Vagina (tissue), 2 donors: ENCODE measurements at regions not wholly inside any gene's neighbourhood (a gene's known extent, or its start where the extent isn't known, plus 50 kb on each side); places are given as distances from the start of the nearest gene placed in this dataset.

ENCODE experiments used
- DNase-seq, 2 donors: peaks; one replicate each; pipeline ENCODE4 v3.0.0-alpha.2; 2017; ENCODE audit errors: extremely low spot score in 2 of 2
- H3K27ac ChIP-seq: fragments of 200-600 bp; sonication (generic); one replicate; pipeline ENCODE4 v1.5.1; 2019
- H3K27me3 ChIP-seq: fragments of 200-600 bp; sonication (generic); one replicate; pipeline ENCODE4 v1.5.1; 2019
- H3K36me3 ChIP-seq, 2 donors: fragments of 200-600 bp; sonication (generic); one replicate each; pipeline ENCODE4 v1.5.1; 2017 to 2019
- H3K4me1 ChIP-seq: fragments of 200-600 bp; sonication (generic); one replicate; pipeline ENCODE4 v1.5.1; 2019
- H3K4me3 ChIP-seq, 2 donors: fragments of 200-600 bp; sonication (generic); 1 replicate in 1 of 2; 2 replicates in 1 of 2; pipeline ENCODE4 v1.5.1; 2016 to 2019
- H3K9me3 ChIP-seq: fragments of 200-600 bp; sonication (generic); one replicate; pipeline ENCODE4 v1.5.1; 2019
- CTCF ChIP-seq, 3 experiments: fragments of 450-650 bp in 2 of 3; fragments of 200-600 bp in 1 of 3; sonication (generic) in 1 of 3; IDR thresholded peaks; one replicate each; pipeline ENCODE4 v1.5.1; 2017 to 2019; ENCODE audit warnings: antibody characterized with exemption in 3 of 3, mild to moderate bottlenecking in 2 of 3, moderate library complexity in 2 of 3
- POLR2A ChIP-seq, 2 donors: fragments of 450-650 bp; IDR thresholded peaks; one replicate each; pipeline ENCODE4 v1.6.1; 2017; ENCODE audit warnings: antibody characterized with exemption in 2 of 2, mild to moderate bottlenecking in 2 of 2, moderate library complexity in 2 of 2
- POLR2AphosphoS5 ChIP-seq, 2 donors: sonication (generic); formaldehyde crosslinking; IDR thresholded peaks; one replicate each; pipeline ENCODE4 v1.9.0; 2017; ENCODE audit warnings: antibody characterized with exemption in 2 of 2, mild to moderate bottlenecking in 2 of 2, low read depth in 1 of 2; ENCODE audit not compliant: insufficient read depth in 1 of 2
- intact Hi-C: fragments of 100-400 bp; cut with DNase I; formaldehyde crosslinking; loops from one replicate; pipeline ENCODE4 v1.15.1; 2023

DNA sequence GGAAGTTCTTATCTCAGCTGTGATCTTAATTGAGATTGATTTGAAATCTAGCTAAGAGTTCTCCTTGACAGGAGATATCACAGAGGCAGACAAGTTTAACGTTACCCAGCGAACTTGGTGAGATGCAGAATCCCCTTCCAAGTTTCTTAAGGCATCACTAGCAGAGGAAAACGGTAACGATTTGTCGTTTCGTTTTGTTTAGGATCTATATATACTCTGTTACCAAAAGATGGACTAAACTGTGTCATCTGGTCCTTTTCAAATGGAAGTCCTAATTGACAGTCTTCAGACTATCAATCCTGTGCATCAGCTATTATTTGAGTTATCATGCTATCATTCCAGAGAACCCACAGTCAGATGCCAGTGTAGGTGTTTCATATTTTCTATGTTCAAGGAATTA lies 316.7 kb upstream of the SORCS1 start:
- no peaks in the 10 kb centered on the region for H3K27me3 ChIP-seq
- no peak for DNase-seq
- no peaks in the 10 kb centered on the region for H3K9me3 ChIP-seq
- no peaks in the 10 kb centered on the region for H3K36me3 ChIP-seq
- TF ChIP-seq POLR2A (IDR thresholded peaks at IDR 0.05), result no peak
- no peak for TF ChIP-seq POLR2AphosphoS5 (IDR thresholded peaks at IDR 0.05; ENCODE audit: insufficient read depth in 1 of 2, low read depth in 1 of 2)
- TF ChIP-seq CTCF (IDR thresholded peaks at IDR 0.05), result no peak
- no peak overlapping the region for H3K27ac ChIP-seq
- H3K4me1 ChIP-seq, result no peaks in the 10 kb centered on the region
- H3K4me3 ChIP-seq, result no peak overlapping the region
- intact Hi-C loops, result no loop called here

DNA sequence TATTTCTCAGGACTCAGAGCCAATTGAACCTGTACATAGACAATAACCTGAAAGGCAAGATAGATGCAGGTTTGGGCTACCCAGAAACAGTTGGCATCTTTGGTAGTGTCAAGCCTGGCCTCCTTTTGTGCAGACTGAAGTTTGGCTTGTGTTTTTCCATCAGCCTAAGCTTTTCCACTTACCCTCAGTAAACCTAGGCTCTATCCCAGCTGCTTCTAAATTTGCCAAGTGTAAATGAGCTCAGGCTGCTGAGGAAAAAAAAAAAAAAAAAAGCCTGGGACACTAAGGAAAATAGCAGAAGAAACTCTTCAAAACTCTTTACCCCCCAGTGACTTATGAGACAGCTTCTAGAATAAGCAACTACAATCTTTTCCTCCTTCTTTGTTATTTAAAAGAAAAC lies 316.3 kb upstream of the SORCS1 start:
- H3K27me3 ChIP-seq, result no peaks in the 10 kb centered on the region
- no peak for TF ChIP-seq POLR2AphosphoS5 (IDR thresholded peaks at IDR 0.05; ENCODE audit: insufficient read depth in 1 of 2, low read depth in 1 of 2)
- intact Hi-C loops, result no loop called here

DNA sequence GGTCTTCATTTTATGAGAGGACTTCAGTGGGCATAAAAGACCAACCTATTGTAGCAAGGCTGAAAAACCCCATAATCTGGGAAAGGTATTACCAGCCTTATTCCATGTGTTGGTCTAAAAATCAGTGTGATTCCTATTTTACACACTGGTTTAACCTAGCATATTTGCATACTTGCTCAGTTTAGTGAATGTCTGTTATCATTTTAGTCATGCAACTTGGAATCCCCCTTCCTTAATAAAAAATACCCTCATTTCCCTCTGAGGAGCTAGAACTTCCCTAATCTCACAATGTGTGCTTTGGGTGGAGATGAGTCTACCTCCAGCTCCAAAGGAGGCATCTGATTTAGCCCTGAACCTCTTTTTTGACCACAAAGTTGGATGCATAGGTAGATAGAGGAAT lies 312.8 kb upstream of the SORCS1 start:
- Histone ChIP-seq H3K4me3 (no peak overlapping the region), H3K27me3 (no peaks in the 10 kb centered on the region), H3K36me3 (no peaks in the 10 kb centered on the region), H3K27ac (no peak overlapping the region), H3K4me1 (no peaks in the 10 kb centered on the region), H3K9me3 (no peaks in the 10 kb centered on the region)
- intact Hi-C loops, result no loop called here
- no peak for DNase-seq
- TF ChIP-seq CTCF (IDR thresholded peaks at IDR 0.05) (no peak), POLR2AphosphoS5 (IDR thresholded peaks at IDR 0.05; ENCODE audit: insufficient read depth in 1 of 2, low read depth in 1 of 2) (no peak), POLR2A (IDR thresholded peaks at IDR 0.05) (no peak)

More for the DNA sequence above, 316.3 kb upstream of the SORCS1 start:
- no peak overlapping the region for H3K27ac ChIP-seq
- H3K9me3 ChIP-seq, result no peaks in the 10 kb centered on the region
- no peaks in the 10 kb centered on the region for H3K36me3 ChIP-seq
- DNase-seq, result no peak
- H3K4me3 ChIP-seq, result no peak overlapping the region
- H3K4me1 ChIP-seq, result no peaks in the 10 kb centered on the region

DNA sequence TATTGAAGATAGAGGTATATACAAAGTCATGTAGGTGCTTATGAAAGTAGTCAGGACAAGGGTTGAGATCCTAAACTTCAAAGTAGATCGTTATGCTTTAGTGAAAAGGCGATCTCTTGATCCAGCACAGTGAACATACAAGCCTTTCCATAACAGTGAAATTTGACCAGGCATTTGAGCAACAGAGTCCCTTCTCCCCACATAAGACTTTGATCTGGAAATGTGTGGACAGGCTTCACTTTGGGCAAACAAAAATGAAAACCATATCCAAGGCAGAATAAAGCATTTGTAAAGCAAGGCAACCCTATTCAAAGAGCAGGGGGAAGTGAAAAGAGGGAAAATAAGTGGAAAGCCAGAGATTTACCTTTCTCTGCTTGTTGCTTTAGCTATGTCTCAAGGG lies 311.9 kb upstream of the SORCS1 start:
- H3K27ac ChIP-seq, result no peak overlapping the region
- intact Hi-C loops, result no loop called here

DNA sequence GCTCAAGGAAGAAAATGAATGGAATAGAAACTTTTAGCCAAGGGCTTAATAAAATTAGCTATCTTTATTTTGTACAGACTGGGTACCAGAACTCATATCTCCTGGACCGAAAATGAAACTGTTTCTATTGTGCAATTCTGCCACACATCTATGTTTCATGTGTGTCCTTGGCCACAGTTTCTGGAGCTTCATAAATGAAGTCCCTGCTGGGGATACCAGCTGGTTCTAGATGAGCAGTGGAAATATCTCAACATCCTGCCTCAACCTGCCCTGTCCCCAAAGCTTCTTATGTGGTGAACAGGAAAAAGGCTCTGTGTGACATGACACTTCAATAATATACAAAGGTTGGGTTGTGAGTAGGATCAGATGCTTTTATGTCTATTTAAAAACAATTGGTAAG lies 310.1 kb upstream of the SORCS1 start:
- no peaks in the 10 kb centered on the region for H3K4me1 ChIP-seq
- TF ChIP-seq POLR2AphosphoS5 (IDR thresholded peaks at IDR 0.05; ENCODE audit: insufficient read depth in 1 of 2, low read depth in 1 of 2) (no peak), POLR2A (IDR thresholded peaks at IDR 0.05) (no peak), CTCF (IDR thresholded peaks at IDR 0.05) (no peak)
- no peak overlapping the region for H3K4me3 ChIP-seq
- no peaks in the 10 kb centered on the region for H3K27me3 ChIP-seq
- intact Hi-C loops, result no loop called here
- no peak for DNase-seq
- H3K9me3 ChIP-seq, result no peaks in the 10 kb centered on the region
- H3K36me3 ChIP-seq, result no peaks in the 10 kb centered on the region
- H3K27ac ChIP-seq, result no peak overlapping the region

More for the DNA sequence above, 311.9 kb upstream of the SORCS1 start:
- H3K4me3 ChIP-seq, result no peak overlapping the region
- no peaks in the 10 kb centered on the region for H3K36me3 ChIP-seq
- no peaks in the 10 kb centered on the region for H3K9me3 ChIP-seq
- DNase-seq, result no peak
- no peaks in the 10 kb centered on the region for H3K27me3 ChIP-seq
- TF ChIP-seq POLR2AphosphoS5 (IDR thresholded peaks at IDR 0.05; ENCODE audit: insufficient read depth in 1 of 2, low read depth in 1 of 2) (no peak), CTCF (IDR thresholded peaks at IDR 0.05) (no peak), POLR2A (IDR thresholded peaks at IDR 0.05) (no peak)
- no peaks in the 10 kb centered on the region for H3K4me1 ChIP-seq

DNA sequence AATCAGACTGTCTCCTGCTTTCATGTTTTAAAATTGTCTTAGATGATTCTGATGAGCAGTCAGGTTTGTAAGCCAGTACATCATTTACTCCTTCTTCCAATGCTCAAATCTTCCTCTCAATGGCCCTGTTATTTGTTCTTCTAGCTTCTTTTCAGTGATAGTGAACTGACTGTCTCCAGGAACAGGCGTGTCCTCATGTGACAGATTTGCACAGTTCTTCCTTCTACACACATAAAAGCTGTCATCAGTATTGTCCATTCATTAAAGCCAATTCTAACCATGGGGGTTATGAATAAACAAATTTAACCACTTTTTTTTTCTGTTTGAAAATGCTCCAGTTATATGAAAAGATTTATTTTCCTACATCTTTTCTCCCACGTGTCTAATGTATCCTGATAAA lies 308.7 kb upstream of the SORCS1 start:
- intact Hi-C loops, result no loop called here
- H3K9me3 ChIP-seq, result no peaks in the 10 kb centered on the region
- no peak for TF ChIP-seq CTCF (IDR thresholded peaks at IDR 0.05)
- TF ChIP-seq POLR2AphosphoS5 (IDR thresholded peaks at IDR 0.05; ENCODE audit: insufficient read depth in 1 of 2, low read depth in 1 of 2), result no peak
- no peak for TF ChIP-seq POLR2A (IDR thresholded peaks at IDR 0.05)
- H3K4me3 ChIP-seq, result no peak overlapping the region
- H3K36me3 ChIP-seq, result no peaks in the 10 kb centered on the region
- no peaks in the 10 kb centered on the region for H3K27me3 ChIP-seq
- no peaks in the 10 kb centered on the region for H3K4me1 ChIP-seq
- no peak for DNase-seq
- H3K27ac ChIP-seq, result no peak overlapping the region
